DMS53 (cell line): ENCODE measurements at regions not wholly inside any gene's neighbourhood (a gene's known extent, or its start where the extent isn't known, plus 50 kb on each side); places are given as distances from the start of the nearest gene placed in this dataset.
A peak's percentile ranks its signal among the peaks of the same experiment; 100 is the strongest.

Experiments
- DNase-seq: peaks from one replicate; lab custom pipeline; 2025; lab: John Stamatoyannopoulos, UW

DNA sequence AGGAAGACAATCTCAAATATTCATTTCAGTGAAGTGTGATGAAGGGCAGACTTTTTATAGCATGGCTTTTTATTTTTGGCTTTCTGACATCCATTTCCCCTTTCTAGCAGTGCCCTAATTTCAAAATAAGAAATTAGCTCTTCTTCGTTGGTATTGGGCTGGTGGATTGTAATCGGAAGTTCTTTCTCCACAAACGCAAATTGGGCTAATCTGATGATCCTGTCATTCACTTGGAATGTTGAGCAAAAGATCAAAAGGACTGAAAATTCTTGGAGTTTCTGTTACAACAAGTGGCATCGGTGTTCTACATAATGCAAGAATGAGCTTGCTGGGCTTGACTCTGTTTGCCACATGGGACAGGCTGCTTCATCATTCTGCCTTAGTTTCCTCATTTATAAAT is 1182.8 kb downstream of the FLRT2 start:
- no peak for DNase-seq

DNA sequence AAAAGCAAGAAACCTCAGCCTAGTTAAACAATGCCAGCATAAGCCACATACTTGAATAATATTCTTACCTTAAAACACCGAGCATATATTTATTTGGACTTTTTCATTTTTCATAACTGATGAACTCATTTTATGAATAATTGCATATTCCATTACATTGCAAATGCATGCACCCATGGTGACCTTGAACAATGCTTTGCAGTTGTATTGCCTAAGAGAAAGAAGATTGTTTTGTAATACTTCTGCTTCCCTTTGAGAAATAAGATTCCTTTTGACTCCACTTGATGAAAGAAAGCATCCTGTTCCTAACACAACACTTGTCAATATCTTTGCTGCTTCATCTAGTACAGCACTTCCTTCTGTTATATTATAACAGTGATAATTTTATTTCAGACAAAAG is 1182.2 kb downstream of the FLRT2 start:
- DNase-seq: no peak

DNA sequence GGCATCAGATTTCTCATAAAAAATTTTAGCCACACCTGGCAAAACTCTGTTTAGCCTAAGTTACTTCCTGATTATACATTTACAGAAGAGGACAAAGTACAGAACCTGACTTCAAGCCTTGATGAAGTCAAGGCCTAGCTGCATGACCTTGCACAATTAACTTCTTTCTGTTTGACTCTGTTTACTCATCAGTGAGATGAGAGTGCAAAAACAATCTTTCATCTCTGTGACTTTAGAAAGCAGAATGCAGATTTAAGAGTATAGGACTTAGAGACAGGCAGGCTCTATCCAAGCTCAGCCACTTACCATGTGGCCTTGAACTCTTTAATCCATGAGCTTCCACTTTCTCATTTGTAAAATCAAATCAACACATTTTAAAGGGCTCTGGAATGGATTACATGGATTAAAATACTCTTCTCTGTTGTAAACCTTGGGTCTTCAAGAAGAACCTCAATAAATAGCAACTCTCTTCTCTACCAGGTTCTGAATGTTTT is 1178.9 kb downstream of the FLRT2 start:
- peak; percentile 40 for DNase-seq

DNA sequence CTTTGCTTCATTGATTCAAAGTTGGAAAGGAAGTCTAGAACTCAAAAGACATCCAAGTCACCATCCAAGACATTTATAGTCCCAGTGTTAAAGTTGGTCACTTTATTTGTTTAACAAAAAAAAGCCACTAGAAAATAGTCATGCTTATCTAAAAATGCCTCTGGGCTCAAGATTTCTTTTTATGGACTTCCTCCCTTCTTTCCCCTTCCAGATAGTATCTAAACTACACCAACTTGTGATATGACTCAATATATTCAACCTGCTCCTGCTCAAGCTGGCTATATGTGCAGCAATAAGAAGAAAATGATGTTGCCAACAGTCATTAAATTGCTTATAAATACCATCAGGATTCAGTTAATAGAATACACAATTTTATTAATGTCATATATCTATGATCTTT is 1177.1 kb downstream of the FLRT2 start:
- no peak for DNase-seq

DNA sequence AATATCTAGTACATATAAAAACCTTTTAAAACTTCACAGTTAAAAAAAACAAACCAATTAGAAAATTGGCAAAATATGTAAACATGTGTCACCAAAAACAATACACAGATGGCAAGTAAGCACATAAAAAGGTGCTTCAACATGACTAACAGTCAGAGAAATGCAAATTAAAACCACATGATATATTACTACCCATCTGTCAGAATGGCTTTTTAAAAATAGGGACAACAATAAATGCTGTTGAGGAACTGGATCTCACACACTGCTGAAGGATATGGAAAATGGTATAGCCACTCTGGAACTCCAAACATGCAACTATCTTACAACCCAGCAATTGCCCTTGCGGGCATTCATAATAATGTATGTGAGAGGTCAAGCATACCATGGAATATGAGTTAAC is 1153.6 kb downstream of the FLRT2 start:
- no peak for DNase-seq

DNA sequence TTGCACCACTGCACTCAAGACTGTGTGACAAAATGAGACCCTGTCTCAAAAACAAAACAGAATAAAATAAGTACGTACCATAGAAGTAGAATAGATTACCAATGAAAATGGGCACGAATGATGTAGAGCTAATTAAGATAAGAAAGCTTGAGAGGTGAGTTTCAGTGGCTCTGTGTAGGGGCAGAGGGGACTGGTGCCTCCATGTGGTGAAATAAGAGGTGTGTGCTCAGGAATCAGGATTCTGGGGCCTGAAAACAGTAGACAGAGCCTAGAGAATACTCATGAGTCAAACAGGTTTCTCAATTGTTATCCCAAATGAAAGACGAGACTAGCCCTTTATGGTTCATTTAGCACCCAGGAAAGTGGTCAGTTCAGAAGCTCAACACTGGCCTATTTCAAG is 1145.1 kb downstream of the FLRT2 start:
- peak; percentile 3 for DNase-seq

DNA sequence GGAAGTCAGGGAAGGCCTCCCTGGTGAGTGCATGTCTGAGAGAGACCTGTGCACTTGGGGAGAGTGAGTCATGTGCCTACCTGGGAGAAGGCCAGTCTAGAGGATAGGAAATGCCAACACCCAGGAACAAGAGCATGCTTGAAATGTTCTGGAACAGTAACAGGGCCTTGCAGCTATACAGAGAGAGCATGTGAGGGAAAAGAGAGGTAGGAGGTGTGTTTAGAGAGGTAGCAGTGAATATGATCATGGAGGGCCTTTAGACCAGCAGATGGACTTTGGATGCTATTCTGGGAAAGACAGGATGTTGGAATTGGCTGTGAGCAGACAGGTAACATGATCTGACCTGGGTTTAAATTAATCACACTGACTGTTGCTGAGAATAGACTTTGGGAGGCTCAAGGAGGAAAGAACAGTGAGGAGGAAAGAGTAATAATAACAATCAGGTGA is 1143.6 kb downstream of the FLRT2 start:
- DNase-seq: peak; percentile 71

DNA sequence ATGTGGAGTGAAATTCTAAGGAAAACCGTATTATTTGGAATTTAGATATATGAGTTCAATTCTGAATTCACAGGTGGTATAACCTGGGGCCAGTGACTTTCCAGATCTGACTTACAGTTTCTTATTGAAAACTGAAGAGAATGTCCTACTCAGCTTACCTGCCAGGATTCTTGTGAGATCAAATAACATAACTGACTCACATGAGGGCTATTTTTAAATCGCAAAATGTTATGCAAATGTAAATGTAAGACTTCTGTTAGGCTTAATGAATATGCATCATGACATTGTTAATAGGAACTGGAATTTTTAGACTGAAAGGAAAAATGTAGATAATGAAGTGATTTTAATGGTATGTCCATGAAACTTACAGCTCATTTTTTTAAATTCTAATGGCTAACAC is 1142.1 kb downstream of the FLRT2 start:
- DNase-seq: no peak

DNA sequence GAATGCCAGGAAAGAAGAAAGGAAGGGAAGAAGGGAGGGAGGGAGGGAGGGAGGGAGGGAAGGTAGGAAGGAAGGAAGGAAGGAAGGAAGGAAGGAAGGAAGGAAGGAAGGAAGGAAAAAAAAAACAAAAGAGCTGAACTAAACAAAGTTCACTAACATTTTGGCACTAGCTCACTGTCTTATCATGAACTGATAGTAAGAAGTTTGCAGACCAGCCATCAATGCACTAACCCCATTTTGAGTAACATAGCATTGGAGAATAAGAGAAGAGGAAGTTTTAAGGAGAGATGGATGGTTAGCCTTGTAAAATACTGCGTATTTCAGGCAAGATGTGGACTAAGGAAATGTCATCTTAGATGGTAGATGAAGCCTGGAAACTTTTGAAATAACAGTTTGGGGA is 1136.0 kb downstream of the FLRT2 start:
- DNase-seq: no peak

DNA sequence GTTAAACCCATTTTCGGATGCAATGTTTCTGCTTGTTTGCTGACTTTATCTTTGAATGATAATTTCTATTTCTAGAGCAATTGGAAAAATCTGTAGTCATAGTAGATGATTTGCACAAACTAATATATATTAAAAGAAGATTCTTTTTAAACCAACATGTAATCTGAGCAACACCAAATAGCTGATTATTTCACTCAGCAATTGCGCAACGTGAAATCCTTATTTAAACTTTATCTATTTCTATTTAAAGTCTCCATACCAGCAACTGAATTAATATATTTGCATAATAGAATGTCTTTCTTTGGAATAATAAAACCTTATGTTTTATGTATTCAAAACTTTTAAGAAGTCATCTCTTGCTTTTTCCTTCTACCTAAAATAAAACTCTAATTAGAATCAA is 1132.4 kb downstream of the FLRT2 start:
- no peak for DNase-seq

DNA sequence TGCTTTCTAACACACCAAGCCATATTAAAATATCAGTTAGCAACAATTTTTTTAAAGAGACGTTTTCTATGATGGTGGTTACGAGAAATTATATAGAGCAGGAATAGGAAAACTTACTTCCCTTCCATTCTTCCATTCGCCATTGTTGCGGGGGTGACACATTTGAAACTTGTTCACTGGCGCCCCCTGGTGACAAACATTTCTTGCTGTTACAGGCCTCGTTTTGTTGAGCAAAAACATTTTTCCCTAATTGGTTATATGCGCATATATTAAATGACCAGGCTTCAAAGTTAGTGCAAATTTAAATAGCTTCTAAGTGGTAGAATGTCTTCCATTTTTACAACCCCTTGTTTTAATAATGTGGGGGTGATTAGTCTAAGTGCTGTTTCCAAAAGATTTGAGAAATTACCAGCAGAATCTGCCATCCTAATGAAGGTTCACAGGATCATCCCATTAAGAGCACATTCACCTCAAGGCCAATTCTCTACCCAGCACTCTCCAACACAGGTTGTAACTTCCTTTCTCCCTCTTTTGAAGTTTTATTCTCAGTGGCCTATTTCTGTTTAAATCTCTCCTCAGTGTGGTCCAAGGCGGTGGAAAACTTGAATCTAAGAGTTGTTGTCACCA is 1124.7 kb downstream of the FLRT2 start:
- peak; percentile 77 for DNase-seq

DNA sequence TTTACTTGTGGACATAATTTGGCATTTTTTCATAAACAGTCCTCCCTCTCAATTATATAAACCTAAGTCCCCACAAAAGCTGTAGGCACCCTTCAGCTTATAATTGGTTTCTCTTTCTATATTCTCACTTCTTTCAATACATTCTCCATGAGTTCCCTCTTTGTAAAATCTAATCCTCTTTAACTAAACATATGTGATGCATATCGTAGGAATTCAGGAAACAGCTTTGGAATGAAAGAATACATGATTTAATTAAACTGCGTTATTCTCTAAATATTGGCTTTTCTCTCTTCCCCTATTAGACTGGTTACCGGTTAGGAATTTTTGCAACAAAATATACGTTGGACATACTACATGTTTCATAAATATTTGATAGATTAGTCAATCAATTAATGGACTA is 1122.6 kb downstream of the FLRT2 start:
- no peak for DNase-seq

DNA sequence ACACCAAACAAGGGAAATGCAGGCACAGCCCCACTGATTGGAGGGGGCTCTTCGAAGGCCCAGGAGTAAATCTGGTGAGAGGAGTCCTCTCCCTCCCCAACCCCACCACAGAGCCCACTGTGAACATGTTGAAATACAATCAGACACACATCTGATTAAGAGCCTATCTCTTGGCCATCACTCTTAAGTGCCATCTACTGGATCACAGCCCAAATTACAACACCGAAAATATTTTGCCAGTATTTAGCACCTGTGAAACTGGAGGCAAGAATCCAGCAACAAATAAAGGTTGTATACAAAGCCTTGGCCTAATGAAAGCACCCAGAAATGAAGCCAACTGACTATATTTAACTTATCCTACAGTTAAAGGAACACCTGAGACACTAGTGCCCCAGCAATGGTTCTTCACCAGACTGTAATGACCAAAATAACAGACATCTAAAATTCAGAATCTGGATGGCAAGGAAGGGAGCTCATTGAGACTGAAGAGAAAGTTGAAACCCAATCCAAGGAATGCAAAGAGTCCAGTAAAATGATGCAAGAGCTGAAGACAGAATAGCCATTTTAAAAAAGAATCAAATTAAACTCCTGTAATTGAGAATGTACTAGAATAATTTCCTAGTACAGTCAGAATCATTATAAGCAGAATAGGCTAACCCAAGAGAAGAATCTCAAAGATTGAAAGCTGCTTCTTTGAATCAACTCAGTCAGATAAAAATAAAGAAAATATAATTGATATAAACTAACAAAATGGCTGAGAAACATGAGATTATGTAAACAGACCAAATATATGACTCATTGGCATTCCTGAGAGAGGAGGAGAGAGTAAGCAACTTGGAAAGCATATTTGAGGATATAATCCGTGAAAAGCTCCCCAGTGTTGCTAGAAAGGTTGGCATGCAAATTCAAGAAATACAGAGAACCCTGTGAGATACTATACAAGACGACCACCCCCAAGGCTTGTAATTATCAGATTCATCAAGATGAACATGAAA is 1117.0 kb downstream of the FLRT2 start:
- peak; percentile 42 for DNase-seq

DNA sequence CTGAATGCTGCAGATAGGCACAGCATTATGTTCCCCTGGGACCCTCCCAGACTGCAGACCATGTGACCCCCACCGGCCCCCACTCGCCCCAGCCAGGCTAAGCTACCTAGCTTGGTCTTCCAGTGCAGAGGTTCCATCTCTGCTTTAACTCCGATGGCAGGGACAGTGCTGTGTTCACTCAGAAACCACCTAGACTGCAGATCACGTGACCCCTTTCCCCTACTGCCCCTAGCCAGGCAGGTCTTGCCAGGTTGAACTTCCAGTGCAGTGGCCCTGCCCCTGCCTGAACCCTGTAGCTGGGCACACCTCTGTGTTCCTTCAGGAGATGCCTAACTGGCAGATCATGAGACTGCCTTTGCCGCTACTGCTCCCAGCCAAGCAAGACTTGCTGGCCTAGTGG is 1116.2 kb downstream of the FLRT2 start:
- no peak for DNase-seq

DNA sequence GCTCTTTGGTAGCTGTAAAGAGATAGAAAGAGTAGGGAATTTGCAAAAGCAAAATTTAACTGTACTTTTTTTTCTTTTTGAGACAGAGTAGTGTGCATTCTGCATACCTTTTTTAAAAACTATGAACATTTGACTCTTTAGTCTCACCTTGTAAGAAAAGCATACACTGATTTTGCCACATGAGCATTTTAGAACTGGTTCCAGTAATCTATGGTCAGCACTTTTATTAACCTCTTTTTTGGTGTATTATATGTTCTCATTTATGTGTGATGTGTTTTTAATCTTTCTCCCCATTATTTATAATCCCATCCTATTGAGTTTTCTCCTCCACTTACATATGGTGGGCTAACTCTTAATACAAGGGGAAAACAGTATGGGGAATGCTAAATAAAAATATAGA is 1111.4 kb downstream of the FLRT2 start:
- no peak for DNase-seq

DNA sequence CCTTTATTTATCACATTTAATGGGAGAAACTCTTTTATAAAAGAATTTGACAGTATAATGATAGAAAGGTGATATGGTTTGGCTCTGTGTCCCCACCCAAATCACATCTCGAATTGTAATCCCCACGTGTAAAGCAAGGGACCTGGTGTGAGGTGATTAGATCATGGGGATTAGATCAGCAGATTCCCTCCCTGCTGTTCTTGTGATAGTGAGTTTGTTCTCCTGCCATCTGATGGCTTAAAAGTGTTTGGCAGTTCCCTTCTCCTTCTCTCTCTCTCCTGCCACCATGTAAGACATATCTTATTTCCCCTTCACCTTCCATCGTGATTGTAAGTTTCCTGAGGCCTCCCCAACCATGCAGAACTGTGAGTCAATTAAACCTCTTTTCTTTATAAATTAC is 1110.3 kb downstream of the FLRT2 start:
- no peak for DNase-seq

DNA sequence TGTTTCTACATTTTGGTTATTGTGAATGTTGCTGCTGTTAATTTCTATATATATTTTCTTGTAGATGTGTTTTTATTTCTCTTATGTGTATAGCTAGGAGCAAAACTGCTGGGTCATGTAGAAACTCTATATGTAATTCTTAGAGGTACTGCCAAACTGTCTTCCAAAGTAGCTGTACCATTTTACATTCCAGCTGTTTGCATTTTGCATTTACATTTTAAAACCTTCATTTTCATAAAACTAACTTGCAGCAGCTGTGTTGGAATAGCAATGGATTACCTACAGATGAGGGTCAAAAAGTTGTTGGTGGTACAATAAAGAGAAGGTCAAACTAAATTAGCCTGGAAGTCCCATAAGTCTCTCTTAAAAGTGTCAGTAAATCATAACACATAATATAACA is 1109.7 kb downstream of the FLRT2 start:
- DNase-seq: no peak

DNA sequence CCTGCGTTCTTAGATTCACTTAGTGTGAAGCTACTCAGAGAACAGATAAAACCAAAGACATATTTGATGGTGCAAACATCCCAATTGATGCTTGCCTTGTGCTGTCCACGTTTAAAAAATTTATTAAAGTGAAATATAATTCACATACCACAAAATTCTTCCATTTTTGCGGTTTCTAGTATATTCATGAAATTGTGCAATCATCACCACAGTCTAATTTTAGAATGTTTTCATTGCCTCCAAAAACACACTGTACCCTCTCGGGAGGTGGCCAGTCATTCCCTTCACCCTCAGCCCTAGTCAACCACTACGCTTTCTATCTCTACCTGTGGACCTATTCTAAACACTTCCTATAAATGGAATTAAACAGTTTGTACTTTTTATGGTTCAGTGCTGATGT is 1109.2 kb downstream of the FLRT2 start:
- DNase-seq: no peak

DNA sequence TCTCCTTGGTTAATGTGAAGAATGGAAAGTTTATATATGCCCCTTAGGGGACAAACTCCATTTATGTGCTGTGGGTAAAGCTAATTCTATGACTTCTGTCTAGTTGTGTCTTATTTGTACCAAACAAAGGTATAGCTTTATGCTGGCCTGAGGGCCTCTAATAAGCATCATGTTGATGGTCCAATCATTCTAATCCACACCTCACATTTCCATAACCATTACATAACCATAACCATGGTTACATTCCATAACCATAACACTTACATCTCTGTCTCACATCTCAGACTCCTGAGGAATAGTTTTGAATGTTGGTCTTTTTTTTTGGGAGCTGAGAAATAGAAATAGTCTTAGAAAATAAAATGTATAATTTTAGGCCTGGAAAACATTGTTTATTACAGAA is 1097.1 kb downstream of the FLRT2 start:
- peak; percentile 7 for DNase-seq

DNA sequence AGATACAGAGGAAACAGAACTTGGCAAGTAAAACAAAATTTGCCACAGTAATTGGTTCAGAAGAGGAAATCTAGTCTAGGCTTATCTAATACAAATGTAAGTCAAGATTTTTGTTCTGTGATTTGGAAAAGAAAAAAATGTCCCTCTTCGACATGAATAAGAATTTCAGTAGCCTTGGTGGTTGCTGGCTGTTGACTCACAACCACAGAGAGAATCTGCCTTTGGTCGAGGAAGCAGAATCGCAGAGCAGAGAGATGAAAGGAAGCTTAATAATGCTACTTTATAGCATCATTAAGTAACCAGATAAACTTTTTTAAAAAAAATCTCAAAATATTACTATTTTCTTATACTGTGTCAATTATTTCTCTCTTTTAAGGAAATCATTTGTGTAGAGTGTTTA is 1096.6 kb downstream of the FLRT2 start:
- no peak for DNase-seq

DNA sequence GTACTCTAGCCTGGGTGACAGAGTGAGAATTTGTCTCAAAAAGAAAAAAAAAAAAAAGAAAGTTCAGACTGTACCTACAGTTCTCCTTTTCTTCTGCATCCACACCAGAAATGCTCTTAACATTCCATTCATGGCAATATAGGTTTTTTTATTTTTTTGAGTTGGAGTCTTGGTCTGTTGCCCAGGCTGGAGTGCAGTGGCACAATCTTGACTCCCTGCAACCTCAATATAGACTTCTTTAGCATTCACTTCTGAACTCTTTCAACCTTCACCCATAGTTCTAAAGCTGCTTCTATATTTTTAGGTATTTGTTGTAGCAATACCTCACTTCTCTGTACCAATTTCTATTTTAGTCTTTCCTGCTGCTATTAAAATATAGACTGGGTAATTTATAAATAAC is 1095.7 kb downstream of the FLRT2 start:
- no peak for DNase-seq

DNA sequence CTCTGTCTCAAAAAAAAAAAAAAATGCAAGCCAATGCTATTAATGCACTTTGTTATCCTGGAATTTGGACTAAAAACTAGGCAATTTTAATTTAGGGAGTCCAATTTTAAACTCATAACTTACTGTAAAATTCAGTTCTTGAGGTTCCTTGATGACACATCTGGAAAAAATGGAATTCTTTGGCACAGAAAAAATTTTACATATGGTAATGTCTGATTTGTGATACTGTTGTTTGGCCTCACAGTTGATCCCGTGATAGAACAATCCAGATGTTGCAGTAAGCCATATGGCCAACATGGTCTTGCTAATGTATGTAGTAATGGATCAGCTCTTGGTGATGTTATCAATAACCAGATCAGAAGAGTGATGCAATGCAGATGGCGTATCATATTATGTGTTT is 1089.8 kb downstream of the FLRT2 start:
- no peak for DNase-seq

DNA sequence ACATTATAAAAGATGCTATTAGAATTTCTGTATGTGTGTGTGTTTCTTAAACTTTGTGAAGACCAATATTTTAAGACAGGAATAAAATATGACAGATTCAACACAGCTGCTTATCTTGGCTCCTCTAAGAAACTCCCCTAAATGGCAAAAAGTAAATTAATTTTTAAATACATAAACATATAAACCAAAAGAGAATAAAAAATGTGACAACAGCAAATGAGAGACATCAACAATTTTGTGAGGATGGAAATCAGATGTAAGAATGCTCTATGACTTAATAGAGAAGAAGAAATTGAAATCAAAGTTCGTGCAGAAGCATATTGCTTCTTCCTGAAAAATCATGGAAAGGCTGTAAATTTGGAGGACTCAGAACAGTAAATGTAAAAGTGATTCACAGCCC is 1083.8 kb downstream of the FLRT2 start:
- DNase-seq: no peak
